ENCODE measurements at regions not wholly inside any gene's neighbourhood (a gene's known extent, or its start where the extent isn't known, plus 50 kb on each side); places are given as distances from the start of the nearest gene placed in this dataset.
"Not testable (repeated sequence)": the region's sequence is repeated elsewhere in the genome, so short reads cannot be mapped to it uniquely, and the experiment has no call there.

GRCh38 chr19:33866696-33867095, 70.0 kb downstream of the KCTD15 start:
- DNase-seq = no peak
- H3K4me1 Mint-ChIP-seq = no peaks in the 10 kb centered on the region
- H3K27ac Mint-ChIP-seq = no peak overlapping the region
- no peaks in the 10 kb centered on the region for H3K9me3 Mint-ChIP-seq
- no peak overlapping the region for H3K4me3 Mint-ChIP-seq
- peaks cover 0 to 3% (median 2%) of the 10 kb centered on the region in 3 donors for H3K27me3 Mint-ChIP-seq (ENCODE audit: low read depth in 3 of 3)
- H3K36me3 Mint-ChIP-seq = no peaks in the 10 kb centered on the region

- Mint-ChIP-seq H3K36me3 (no peaks in the 10 kb centered on the region), H3K9me3 (no peaks in the 10 kb centered on the region), H3K27me3 (ENCODE audit: low read depth in 3 of 3) (peaks cover 0 to 3% (median 2%) of the 10 kb centered on the region in 3 donors), H3K4me3 (no peak overlapping the region), H3K4me1 (no peaks in the 10 kb centered on the region), H3K27ac (no peak overlapping the region)
- DNase-seq = no peak
Measured at GRCh38 chr19:33868076-33868735, 71.5 kb downstream of the KCTD15 start.

GRCh38 chr19:33868788-33869412, 72.2 kb downstream of the KCTD15 start:
- peaks cover 2 to 7% (median 3%) of the 10 kb centered on the region in 3 donors for H3K27me3 Mint-ChIP-seq (ENCODE audit: low read depth in 3 of 3)
- DNase-seq = no peak
- H3K9me3 Mint-ChIP-seq = no peaks in the 10 kb centered on the region
- H3K4me3 Mint-ChIP-seq = no peak overlapping the region
- H3K4me1 Mint-ChIP-seq = no peaks in the 10 kb centered on the region
- H3K36me3 Mint-ChIP-seq = no peaks in the 10 kb centered on the region
- no peak overlapping the region for H3K27ac Mint-ChIP-seq

GRCh38 chr19:33870298-33870932, 73.7 kb downstream of the KCTD15 start:
- not testable (repeated sequence) for H3K36me3 Mint-ChIP-seq

DNA sequence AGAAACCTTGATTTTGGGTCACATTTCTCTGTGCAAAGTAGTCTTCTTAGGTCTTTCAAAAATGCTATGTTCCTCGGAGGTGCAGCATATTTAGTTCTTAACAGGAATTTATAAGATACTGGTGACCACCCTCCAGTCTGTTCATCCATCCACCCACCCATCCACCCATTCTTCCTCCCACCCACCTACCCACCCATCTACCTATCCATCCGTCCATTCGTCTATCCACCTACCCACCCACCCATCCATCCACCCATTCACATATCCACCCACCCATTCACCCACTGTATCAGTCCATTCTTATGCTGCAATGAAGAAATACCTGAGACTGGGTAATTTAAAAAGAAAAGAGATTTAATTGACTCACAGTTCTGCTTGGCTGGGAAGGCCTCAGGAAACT, 74.9 kb downstream of the KCTD15 start:
- Mint-ChIP-seq H3K4me3 (no peak overlapping the region), H3K4me1 (no peaks in the 10 kb centered on the region), H3K27ac (no peak overlapping the region), H3K27me3 (ENCODE audit: low read depth in 3 of 3) (peaks cover 3 to 7% (median 3%) of the 10 kb centered on the region in 3 donors), H3K36me3 (no peaks in the 10 kb centered on the region), H3K9me3 (no peaks in the 10 kb centered on the region)
- DNase-seq = no peak

More at GRCh38 chr19:33870298-33870932, 73.7 kb downstream of the KCTD15 start:
- H3K27ac Mint-ChIP-seq; H3K9me3 Mint-ChIP-seq; H3K4me3 Mint-ChIP-seq; H3K27me3 Mint-ChIP-seq (ENCODE audit: low read depth in 3 of 3); H3K4me1 Mint-ChIP-seq; DNase-seq: not testable (repeated sequence)

DNA sequence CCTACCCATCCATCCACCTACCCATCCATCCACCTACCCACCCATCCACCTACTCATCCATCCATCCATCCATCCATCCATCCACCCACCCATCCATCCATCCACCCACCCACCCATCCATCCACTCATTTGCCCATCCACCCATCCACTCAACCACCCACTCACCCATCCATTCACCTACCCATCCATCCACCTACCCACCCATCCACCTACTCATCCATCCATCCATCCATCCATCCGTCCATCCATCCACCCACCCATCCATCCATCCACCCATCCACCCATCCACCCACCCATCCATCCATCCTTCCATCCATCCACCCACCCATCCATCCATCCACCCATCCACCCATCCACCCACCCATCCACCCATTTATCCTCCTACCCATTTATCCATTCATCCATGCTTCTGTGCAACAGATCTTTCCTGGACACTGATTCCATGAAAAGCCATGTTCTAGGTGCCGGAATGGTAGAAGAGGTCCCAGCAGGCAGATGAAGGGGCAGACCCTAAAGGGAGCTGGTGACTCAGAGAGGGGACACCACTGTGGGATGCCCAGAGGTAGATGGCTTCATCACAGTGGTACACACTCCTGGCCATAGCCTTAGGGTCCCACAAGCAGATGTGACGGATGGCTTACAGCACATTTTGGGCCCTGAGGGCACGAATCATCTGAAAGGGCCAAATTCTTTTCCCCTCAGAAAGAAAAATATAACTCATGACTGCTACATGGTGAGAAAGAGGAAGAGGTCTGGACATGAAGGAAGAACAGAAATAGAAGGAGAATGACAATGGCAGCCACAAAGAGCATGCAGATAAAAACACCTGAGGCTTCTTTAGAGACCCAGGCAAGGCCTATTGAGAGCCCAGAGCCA, 76.0 kb downstream of the KCTD15 start:
- peaks cover 3 to 7% (median 4%) of the 10 kb centered on the region in 3 donors for H3K27me3 Mint-ChIP-seq (ENCODE audit: low read depth in 3 of 3)
- no peak overlapping the region for H3K27ac Mint-ChIP-seq
- H3K4me3 Mint-ChIP-seq = no peak overlapping the region
- H3K36me3 Mint-ChIP-seq = no peaks in the 10 kb centered on the region
- H3K9me3 Mint-ChIP-seq = no peaks in the 10 kb centered on the region
- DNase-seq = no peak
- H3K4me1 Mint-ChIP-seq = no peaks in the 10 kb centered on the region

- Mint-ChIP-seq H3K9me3 (no peaks in the 10 kb centered on the region), H3K27me3 (ENCODE audit: low read depth in 3 of 3) (peaks cover 3 to 7% (median 4%) of the 10 kb centered on the region in 3 donors), H3K36me3 (no peaks in the 10 kb centered on the region), H3K27ac (no peak overlapping the region), H3K4me1 (no peaks in the 10 kb centered on the region), H3K4me3 (no peak overlapping the region)
- no peak for DNase-seq
Measured at GRCh38 chr19:33875071-33875470, 78.4 kb downstream of the KCTD15 start.

DNA sequence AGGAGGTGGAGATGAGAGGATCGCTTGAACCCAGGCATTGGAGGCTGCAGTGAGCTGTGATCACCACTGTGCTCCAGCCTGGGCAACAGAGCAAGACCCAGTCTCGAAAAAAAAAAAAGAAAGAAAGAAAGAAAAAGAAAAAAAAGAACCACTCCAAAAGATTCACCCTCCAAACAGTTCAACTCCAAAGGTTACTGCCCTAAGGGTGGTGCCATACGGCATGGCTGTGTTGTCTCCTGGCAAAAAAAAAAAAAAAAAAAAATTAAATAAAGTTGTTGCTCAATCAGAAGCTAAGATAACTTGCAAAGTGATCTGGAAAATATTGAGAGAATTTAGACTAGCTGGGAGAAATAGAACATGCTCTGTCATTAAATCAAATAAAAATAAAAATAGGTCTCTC, 79.5 kb downstream of the KCTD15 start:
- Mint-ChIP-seq H3K27ac (no peak overlapping the region), H3K36me3 (no peaks in the 10 kb centered on the region), H3K27me3 (ENCODE audit: low read depth in 3 of 3) (peaks cover 3 to 7% (median 4%) of the 10 kb centered on the region in 3 donors), H3K4me1 (no peaks in the 10 kb centered on the region), H3K4me3 (no peak overlapping the region), H3K9me3 (no peaks in the 10 kb centered on the region)
- no peak for DNase-seq

DNA sequence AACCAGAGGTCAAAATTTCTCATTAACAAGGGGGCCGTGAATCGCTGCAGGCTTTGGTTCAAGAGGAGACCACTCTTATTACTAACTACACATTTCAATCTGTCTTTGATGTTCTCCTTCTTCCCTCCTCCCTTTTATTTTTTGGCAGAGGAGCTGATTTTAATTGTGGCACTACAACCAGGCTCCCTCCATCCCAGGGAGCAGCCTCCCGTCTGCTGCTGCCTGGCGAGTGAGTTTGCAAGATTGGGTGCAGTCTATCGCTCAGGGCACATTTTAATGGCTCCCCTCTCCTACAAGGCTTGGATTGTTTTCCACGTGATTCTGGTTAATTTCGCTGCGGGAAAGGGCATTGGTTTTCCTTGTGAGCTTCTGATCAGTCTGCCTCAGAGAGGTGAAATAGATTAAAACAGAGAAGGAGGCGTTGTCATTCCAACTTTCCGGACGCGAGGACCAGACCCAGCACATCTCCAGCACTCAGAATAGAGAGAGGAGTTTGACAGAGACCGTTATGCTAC, 81.4 kb downstream of the KCTD15 start:
- no peaks in the 10 kb centered on the region for H3K4me1 Mint-ChIP-seq
- no peak overlapping the region for H3K27ac Mint-ChIP-seq

DNA sequence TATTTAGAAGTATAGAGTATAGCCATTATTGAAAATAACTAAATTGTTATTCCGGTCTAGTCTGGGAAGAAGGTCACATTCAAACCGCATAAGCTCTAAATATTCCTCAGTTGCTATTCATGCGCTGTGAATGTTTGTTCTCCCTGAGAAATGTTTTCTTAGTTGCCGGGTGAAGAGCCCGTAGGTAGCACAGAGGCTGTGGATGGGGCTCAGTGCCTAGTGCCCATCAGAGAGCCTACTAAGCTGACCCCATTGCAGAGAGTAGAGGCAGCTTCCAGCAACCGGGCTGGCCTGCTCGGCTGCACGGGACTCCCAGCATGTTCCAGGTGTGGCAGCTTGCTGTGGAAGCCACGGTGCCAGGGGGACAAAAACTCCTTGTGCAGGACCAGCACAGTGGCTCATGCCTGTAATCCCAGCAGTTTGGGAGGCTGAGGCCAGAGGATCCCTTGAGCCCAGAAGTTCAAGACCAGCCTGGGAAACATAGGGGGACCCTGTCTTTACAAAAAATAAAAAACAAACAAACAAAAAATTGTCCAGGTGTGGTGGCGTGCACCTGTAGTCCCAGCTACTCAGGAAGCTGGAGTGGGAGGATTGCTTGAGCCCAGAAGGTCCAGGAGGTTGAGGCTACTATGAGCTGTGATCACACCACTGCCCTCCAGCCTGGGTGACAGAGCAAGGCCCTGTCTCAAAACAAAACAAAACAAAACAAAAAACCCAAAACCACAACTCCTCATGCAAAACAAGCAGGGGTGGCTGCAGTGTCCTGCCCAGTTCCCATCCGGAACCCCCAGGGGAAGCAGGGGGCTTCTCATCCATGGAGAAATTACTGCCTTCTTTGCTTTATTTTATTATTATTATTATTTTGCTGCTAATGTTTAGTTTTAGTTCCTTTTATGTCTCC, 82.5 kb downstream of the KCTD15 start:
- H3K36me3 Mint-ChIP-seq = no peaks in the 10 kb centered on the region
- H3K9me3 Mint-ChIP-seq = no peaks in the 10 kb centered on the region
- H3K4me1 Mint-ChIP-seq = no peaks in the 10 kb centered on the region
- no peak overlapping the region for H3K4me3 Mint-ChIP-seq
- no peak for DNase-seq
- peaks cover 0 to 4% (median 4%) of the 10 kb centered on the region in 3 donors for H3K27me3 Mint-ChIP-seq (ENCODE audit: low read depth in 3 of 3)
- H3K27ac Mint-ChIP-seq = no peak overlapping the region

More for the DNA sequence above, 81.4 kb downstream of the KCTD15 start:
- H3K4me3 Mint-ChIP-seq = no peak overlapping the region
- no peak for DNase-seq
- H3K9me3 Mint-ChIP-seq = no peaks in the 10 kb centered on the region
- H3K27me3 Mint-ChIP-seq (ENCODE audit: low read depth in 3 of 3) = peaks cover 3 to 7% (median 4%) of the 10 kb centered on the region in 3 donors
- no peaks in the 10 kb centered on the region for H3K36me3 Mint-ChIP-seq

- Mint-ChIP-seq H3K4me1 (no peaks in the 10 kb centered on the region), H3K4me3 (no peak overlapping the region), H3K27ac (no peak overlapping the region), H3K9me3 (no peaks in the 10 kb centered on the region), H3K27me3 (ENCODE audit: low read depth in 3 of 3) (peaks cover 0 to 6% (median 2%) of the 10 kb centered on the region in 3 donors), H3K36me3 (no peaks in the 10 kb centered on the region)
- no peak for DNase-seq
Measured at GRCh38 chr19:33879818-33880575, 83.3 kb downstream of the KCTD15 start.

GRCh38 chr19:33883859-33884519, 87.3 kb downstream of the KCTD15 start:
- Mint-ChIP-seq H3K9me3 (no peaks in the 10 kb centered on the region), H3K4me3 (no peak overlapping the region), H3K27me3 (ENCODE audit: low read depth in 3 of 3) (peaks cover 0 to 2% (median 2%) of the 10 kb centered on the region in 3 donors), H3K27ac (no peak overlapping the region), H3K4me1 (no peaks in the 10 kb centered on the region), H3K36me3 (no peaks in the 10 kb centered on the region)
- DNase-seq = no peak

All from immature natural killer cell (primary cell).